Activated effector memory CD4-positive, alpha-beta T cell treated with anti-CD3 and anti-CD28 coated beads, Interleukin-2, amount 50 U/mL, for 16 hours (primary cell): ENCODE measurements at regions not wholly inside any gene's neighbourhood (a gene's known extent, or its start where the extent isn't known, plus 50 kb on each side); places are given as distances from the start of the nearest gene placed in this dataset.

ENCODE experiments used
- DNase-seq: peaks from one replicate; pipeline ENCODE4 v3.0.0-alpha.2; 2020

DNA sequence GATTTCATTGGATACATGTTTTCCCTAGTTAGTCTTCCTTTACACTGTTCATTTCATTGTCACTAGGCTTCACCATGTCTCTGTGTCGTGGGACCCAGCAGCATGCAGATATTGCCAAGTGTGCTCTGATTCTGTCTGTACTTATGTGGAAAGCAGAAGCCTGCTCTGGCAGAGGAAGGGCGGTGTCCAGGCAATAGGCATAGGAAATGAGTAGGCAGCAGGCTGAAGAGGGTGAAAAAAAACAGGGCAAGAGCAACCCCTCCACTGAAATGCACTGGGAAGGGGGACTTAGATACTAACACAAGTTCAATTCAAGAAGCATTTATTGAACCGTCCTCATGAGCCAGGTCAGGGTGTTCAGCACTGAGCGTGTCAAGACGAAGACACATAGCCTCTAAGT is 85.2 kb upstream of the VAV3 start:
- no peak for DNase-seq

DNA sequence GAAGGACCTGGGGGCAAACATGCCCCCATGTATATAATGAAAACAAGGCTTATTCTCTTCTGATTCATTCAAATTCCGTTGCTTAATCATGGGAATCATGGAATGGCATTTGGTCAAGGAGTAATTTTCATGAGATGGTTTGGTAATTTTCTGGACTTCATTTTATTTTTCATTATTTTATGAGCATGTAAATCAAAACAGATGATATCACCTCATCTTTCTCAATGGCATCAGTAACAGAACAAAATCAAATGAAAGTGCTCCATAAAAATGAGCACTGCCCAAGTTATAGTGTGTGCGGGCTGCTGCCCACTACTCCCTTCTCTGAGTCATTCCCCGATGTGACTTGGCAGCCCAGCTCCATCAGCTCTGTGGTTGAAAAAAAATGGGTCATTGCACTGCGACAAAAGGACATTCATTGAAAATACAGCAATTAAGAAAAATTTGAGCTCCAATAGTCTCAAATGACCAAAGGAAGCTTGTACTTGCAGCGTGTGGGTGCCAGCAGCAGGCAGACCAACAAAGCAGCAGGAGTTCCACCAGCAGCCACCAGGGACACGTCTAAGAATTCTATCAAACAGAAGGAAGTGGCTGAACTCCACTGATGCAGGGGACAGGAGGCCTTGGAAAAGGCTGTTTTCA is 84.3 kb upstream of the VAV3 start:
- DNase-seq = peak; percentile 64

DNA sequence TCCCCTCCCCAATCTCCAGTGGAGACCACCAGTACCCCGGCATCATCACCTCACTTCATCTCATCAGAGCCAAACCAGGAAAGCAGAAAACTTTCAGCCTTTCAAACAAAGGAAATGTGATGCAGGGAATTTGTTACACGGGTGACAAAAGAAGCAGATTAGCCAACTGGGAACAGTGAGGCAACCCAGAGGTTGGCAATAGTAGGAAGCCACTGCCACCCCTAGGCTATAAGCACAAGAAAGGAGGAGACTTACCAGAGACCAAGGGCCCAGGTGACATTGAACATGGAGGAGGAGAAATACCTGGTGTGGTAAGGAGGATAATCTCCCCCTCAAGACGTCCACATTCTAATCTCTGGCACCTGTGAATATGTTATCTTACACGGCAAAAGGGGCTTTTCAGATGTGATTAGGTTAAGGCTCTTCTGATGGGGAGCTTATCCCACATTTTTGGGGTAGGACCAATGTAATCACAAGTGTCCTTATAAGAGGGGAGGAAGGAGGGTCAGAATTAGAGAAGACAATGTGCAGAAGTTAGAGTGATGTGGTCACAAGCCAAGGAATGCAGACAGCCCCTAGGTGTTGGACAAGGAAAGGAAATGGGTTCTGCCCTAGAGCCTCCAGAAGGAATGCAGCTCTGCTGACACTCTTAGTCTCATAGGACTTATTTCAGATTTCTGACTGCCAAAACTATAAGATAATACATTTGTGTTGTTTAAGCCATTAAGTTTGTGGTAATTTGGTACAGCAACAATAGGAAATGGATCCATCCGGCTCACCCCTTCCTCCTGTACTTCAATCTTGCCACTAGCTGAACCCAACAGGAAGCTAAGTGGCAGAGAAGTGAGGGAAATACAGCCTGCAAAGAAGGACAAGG is 83.6 kb upstream of the VAV3 start:
- DNase-seq = no peak

DNA sequence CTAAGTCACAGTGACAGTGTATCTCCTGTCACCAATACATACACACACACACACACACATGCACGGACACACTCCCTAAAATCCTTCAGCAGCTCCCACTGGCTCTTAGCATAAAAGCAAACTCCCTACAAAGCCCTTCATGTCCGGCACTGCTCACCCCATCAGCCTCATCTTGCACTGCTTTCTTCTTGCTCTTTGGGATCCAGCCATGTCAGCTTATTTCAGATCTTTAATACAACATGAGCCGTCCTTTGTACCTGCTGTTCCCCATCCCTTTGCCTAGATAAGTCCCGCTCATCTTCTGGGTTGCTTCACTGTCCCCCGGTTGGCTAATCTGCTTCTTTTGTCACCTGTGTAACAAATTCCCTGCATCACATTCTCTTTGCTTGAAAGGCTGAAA is 82.1 kb upstream of the VAV3 start:
- DNase-seq = no peak

DNA sequence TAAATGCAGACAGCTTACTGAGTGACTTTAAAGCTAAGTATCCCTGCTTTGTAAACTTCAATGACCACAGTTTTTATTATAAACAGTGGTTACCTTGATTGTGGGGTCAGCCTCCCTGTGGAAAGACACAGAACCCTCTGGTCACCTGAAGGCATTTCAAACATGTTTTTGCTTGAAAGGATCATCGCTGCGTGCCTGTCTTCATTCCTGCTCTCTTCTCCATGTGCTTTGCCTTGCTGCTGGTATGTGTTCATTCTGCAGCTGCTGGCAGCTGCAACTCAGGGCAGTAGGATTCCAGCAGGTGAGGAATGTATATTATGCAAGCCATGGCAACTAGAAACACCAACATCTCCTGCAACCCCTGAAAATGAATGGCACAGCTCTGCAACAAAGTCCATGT is 81.0 kb upstream of the VAV3 start:
- no peak for DNase-seq

DNA sequence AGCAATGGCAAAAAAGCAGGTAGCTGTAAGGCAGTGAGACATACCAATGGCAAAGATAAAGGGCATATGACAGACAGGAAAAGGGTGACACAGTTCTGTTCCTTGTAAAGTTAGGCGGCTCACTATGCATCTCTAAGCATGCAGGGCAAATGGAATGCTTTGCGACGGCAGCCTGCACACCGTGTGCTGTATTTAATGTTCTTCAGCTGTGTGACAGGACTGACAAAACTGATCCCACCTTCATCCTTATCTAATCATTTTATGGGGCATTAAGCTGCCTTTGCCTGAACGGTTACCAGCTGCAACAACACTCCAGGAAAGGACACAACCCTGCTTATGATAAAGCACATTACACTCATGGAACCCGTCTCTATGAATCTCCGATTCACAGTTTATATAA is 80.5 kb upstream of the VAV3 start:
- no peak for DNase-seq

DNA sequence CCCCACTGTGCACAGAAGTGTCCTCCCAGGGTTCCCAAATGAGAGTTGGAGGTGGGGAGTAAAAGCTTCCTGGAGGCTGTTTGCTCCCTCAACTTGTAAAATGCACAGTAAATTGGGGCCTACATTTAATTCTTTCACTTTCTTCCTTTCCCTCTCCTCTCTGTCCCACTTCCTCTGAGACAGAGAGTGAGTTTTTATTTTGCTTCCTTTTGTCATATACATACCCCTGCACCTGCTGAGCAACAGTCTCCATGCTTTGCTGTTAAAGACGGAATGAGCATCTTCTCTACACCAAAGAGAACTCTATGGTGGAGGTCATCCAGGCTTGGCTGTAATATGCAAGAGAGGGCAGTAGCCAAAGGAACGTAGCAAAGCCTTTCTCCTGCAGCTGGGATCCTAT is 79.3 kb upstream of the VAV3 start:
- DNase-seq = no peak

DNA sequence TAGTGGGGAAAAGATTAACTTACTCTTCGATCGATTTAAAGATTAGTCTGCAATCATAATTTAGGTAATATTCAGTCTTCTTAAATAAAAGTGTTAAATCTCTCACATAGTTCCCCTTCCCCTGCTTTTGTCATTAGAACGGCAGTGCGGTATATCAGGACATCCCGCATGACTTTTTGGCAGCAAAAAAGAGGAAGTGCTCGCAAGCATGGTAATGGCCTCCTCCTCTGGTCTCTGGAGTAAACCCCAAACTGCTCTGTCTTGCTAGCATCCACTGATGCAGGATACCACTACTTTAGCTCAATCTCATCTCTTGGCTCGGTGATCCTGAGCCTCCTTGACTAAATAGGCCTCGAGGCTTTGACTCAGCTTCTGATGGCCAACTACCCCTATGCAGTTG is 78.7 kb upstream of the VAV3 start:
- no peak for DNase-seq

DNA sequence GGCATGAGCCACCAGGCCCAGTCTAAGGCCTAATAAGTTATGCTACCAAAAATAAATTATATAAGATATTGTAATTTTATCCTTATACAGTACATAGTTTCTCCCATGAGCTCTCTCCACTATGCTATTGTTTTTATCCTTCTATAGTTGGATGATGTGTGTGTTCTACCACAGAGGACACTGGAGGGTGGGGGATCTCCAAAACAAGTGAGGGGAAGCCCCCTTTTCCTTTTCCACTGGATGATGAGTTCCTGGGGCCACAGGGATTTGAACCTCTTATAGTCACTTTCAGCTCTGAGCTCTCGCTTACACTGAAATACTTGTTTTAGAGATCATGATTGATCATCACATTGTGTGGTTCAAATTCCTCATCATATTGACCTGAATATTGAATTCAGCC is 77.6 kb upstream of the VAV3 start:
- no peak for DNase-seq

DNA sequence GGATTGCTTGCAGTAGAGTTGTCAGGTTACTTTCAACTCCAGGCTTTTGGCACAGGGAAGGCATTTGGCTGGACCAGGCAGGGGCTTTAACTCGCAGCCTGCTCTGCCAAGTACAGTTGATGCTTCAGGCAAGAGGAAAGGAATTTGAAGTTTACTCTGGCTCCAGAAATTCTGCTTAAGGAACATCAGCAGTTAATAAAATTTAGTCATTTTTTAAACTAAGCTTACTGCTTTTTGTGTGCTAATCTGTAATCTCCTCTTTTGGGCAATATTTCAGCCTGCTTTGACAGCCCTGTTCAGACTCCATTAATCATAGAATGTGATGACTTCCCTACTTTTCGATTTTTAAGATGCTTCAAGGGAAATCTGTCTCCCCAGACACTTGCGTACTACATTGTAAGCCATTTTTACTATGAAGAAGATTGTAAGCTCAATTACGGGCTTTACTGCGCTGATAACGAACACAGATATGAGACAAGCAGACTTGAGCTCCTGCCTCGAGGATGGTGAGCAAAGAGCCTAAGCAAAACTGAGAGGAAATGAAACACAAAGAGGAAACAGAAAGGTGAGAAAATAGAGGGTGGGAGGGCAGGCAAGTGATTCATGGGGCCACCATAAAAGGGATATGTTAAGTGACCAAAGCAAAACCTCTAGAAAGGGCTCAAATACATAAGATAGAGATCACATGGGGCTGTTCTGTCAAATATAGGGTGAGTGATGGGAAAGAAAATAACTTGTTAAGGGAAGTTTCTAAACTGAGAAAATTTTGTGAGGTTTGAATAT is 76.6 kb upstream of the VAV3 start:
- DNase-seq = no peak

DNA sequence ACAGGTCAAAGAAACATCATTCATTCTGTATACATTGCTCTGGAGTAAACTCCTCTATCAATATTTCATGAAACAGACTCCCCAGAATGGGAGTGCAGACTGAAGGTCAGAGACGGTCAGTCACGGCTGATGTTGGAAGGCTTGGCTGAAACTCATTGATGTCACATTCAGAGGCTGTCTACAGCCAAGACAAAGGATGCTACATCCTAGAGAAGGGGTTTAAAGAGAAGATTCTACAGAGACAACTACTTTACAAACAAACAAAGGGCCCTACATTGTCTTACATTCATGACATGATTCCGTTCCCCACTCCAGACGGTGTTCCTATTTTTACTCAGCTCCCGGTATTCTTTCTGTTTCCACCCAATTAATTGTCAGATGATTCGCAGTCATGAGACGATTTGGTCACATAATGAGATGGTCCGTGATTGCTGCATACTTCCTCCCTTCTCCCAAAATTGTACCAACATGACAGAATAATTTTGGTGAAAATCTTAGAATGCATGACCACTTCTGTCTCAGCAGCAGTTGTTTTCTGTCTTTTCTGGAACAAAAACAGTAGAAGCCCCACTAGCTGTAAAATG is 73.8 kb upstream of the VAV3 start:
- no peak for DNase-seq

DNA sequence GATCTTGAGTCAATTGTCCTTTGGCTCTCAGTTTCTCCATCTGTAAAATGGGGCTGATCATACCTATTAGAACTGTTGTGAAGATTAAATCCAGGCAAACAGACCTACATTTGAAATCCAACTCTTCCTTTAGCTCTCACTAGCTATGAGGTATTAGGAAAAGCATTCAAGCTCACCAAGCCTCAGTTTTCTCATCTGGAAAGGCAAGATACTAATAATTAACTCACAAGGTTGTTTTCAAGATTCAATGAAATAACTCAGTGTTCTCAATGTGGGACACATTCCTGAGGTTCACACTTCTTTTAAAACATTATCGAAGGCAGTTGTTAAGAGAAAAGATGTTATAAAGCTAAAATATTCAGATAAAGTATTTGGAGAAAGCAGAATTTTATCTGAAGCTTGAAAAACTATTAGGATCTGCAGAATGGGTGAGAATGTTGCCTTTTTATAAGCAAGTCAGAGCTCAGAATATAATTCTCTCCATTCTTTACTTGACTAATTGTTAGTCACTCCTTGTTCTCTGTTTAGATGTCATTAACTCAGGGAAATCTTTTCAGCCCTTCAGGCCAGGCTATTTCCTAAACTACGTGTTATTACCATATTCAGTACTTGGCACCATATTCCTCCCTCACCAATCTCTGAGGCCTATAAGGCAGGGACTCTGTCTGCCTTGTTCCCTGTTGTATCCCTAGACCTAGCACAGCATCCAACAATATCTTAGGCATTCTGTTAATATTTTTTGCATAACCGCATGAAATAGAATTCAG is 72.0 kb upstream of the VAV3 start:
- no peak for DNase-seq

DNA sequence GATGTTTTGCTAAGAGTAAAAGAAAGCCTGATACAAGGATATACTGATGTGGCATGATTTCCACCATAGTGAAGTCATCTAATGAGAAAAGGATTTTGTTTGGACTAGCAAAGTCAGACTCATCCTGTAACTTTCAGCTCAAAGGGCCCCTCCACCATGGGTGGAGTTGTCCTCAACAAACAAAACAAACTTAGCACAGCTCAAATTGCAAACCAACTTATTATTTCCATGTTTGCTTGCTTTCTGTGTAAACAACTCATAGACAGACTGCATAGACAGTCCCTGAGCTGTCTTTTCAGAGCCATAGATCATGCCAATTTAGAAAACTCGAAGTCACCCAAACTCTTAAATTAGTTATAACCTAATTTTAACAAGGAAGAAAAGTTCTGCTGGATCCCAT is 69.4 kb upstream of the VAV3 start:
- no peak for DNase-seq

DNA sequence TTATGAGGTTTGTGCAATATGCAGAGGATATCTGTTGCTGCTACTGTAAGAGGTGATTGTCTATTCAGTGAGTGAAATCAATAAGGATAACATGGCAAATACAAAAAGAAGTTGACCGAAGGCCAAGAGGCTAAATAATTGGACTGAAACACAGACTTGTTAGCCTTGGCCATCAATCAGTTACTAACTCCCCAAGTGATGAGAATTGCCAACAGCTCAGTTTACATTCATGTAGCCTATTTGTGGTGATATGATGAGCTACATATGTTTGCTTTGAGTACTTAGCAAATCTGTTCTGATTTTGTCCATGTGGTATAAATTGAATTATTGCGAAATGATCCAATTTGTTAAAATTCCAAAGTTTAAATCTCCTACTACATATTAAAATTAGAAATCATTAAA is 68.6 kb upstream of the VAV3 start:
- no peak for DNase-seq

DNA sequence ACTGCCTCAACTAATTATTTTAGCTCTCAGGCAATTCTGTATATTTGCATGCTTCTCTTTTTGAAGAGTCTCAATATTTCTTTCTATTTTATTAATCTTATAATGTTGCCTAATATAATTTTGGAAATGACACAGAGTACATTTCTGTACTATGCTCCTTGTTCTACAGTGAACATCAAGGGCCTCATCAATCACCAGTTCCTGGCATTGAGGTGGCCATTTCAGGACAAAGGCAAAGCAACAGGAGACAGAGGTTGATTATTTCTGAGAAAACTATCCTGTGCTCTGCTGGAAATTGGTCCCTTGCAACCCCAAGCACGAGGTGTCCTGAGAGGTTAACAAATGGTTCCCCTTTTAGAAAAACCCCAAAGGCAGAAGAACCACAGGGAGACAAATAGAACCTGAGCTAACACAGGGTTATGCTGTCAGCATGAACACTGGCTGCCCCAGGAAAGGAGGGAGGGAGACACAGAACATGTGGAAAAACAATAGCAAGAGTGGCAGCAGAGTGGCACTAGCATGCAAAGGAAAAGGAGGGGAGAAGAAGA is 63.9 kb upstream of the VAV3 start:
- DNase-seq = no peak

DNA sequence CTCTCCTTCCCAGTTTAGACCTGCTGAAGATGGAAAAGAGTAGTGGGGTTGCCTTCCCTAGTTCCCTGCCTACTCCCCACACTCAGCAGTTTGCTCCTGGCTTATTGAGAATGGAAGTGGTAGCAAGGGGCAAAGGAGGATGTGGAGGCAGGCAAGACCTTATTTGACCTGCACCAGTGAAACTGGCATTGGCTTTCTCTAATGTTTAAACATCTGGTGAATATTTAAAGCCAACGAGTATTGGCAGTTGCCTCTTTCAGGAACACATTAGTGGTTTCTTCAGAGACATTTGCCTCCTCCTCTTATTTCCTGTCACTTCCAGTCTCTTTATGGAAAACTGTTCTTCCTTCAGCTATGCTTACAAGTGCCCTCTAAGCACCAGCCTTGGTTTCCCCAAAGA is 62.4 kb upstream of the VAV3 start:
- no peak for DNase-seq

DNA sequence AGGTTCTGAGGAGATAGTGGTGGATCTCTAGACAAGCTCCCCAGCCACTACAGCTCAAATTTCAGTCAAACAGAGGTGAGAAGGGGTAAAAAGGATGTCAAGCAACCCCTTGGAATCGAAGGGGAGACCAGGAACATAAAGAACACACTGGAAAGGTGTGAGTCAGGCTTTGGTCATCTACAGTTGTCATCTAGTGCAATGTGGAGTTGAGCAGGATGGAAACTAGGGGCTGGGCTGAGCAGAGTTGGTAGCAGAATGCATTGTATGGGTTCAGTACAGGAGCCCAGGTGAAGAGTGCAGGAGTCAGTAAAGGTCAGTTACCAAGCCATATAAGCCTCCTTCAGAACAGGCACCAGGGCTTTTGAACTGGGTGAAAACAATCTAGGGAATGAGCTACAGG is 52.7 kb upstream of the VAV3 start:
- DNase-seq = no peak

DNA sequence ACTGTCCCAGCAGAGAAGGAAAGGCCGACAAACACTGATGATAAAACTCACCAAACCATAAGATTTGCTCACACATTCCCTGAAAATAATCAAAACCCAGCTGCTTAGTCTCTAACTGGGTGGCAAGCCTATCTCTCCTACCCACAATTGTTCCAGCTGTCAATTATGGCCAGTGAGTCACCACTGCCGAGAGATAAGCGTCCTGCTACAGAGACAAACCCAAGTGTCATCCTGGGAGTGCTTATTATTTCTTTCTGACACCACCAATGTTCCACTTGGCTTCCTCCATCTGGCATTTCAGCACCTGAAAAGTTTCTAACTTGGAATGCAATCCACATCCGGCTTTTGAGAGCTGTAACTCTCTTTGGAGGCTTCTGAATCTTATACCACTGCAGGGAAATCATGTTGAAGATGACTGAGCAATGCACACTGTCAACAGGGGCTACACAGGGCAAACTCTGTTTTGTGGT is 51.5 kb upstream of the VAV3 start:
- DNase-seq = no peak
